Neural progenitor cell (in vitro differentiated cells): ENCODE measurements at regions not wholly inside any gene's neighbourhood (a gene's known extent, or its start where the extent isn't known, plus 50 kb on each side); places are given as distances from the start of the nearest gene placed in this dataset.

Experiments
- EZH2 ChIP-seq: fragments of 200-600 bp; sonication (generic); IDR thresholded peaks from 2 replicates; pipeline ENCODE4 v1.6.1; 2017; ENCODE audit warnings: antibody characterized with exemption, mild to moderate bottlenecking, moderate library complexity
- TF ChIP-seq, protein P1 (sequence below): fragments of 200-600 bp; sonication (generic); IDR thresholded peaks from 2 replicates; pipeline ENCODE4 v1.5.1; 2017; ENCODE audit warnings: antibody characterized with exemption, mild to moderate bottlenecking

DNA sequence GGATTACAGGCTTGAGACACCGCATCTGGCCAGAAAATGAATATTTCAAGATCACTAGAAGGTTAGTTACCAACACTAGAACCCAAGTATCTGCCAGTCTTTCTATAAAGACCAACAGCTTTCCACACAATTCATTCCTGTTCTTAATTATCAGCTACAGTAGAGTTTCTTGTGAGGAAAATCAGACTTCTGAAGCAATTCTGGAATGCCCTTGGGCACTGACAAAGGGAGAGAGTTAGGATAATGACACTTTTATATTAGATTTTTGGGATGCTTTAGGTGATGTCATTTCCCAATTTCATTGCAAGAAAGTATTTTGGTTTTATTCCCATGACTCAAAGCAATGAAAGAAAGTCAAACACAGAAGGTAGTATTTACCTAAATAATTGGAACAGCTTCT is 497.0 kb upstream of the TUSC1 start:
- no peak for TF ChIP-seq EZH2
- TF ChIP-seq, protein P1, sequence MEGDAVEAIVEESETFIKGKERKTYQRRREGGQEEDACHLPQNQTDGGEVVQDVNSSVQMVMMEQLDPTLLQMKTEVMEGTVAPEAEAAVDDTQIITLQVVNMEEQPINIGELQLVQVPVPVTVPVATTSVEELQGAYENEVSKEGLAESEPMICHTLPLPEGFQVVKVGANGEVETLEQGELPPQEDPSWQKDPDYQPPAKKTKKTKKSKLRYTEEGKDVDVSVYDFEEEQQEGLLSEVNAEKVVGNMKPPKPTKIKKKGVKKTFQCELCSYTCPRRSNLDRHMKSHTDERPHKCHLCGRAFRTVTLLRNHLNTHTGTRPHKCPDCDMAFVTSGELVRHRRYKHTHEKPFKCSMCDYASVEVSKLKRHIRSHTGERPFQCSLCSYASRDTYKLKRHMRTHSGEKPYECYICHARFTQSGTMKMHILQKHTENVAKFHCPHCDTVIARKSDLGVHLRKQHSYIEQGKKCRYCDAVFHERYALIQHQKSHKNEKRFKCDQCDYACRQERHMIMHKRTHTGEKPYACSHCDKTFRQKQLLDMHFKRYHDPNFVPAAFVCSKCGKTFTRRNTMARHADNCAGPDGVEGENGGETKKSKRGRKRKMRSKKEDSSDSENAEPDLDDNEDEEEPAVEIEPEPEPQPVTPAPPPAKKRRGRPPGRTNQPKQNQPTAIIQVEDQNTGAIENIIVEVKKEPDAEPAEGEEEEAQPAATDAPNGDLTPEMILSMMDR = no peak
